Activated T-cell treated with anti-CD3 and anti-CD28 coated beads for 48 hours (primary cell): ENCODE measurements at regions not wholly inside any gene's neighbourhood (a gene's known extent, or its start where the extent isn't known, plus 50 kb on each side); places are given as distances from the start of the nearest gene placed in this dataset.

ENCODE experiments used
- DNase-seq: peaks from one replicate; pipeline ENCODE4 v3.0.0-alpha.2; 2020; ENCODE audit warnings: low read depth

DNA sequence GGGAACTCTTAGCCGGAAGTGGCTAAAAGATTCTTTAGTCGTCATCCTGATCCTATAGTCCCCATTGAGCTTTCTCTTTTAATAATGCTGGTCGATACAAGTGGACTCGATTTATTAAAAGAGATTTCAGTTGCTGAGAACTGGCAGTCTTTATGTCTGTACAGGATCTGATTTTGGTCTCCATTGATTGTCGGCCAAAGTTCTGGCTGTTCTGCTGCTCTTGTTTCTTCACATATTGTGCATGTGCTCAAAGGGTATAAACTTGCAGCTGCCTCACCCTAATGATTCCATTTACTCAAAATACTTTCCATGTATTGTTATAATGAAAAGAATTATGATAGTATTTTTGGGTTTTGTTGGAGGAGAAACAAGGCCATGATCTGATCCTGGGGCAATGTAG, 100.7 kb upstream of the CTTNBP2 start:
- DNase-seq: no peak

DNA sequence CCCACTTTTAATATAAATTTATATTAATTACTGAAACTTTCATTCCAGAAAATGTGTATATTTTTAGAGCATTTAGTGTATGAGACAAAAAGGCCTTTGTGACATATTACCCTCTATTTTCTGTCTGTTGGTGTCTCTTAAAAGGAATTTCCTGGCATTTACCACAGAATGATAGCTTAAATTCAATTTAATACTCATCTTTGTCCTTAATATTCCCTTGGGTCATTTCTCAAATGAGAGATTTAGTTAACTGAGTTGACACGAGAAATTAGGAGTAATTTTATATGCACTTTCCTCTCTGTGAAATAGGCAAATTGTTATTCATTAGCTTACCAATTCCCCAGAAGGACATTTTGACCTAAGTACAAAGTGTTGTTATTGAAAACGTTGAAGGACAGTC, 101.7 kb upstream of the CTTNBP2 start:
- no peak for DNase-seq

DNA sequence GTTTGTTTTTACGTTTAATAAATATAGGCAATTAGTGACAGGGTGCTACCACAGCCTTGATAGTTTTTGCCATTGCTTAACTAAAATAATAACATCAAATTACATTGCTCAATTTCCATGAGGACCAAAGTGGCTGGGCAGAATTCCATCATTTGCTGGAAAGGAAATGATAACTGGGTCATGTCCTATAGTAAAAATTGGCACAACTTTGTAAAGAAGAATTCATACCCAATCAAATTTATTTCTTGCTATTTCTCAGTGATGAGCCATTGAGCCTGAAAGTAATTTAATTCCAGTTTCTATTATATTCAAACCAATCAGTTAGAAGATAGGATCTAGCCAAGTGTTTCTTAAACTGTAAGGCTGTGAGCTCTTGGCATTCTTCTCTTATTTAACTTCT, 102.2 kb upstream of the CTTNBP2 start:
- DNase-seq: no peak

- no peak for DNase-seq
Measured at GRCh38 chr7:117979954-117980497, 106.8 kb upstream of the CTTNBP2 start.

DNA sequence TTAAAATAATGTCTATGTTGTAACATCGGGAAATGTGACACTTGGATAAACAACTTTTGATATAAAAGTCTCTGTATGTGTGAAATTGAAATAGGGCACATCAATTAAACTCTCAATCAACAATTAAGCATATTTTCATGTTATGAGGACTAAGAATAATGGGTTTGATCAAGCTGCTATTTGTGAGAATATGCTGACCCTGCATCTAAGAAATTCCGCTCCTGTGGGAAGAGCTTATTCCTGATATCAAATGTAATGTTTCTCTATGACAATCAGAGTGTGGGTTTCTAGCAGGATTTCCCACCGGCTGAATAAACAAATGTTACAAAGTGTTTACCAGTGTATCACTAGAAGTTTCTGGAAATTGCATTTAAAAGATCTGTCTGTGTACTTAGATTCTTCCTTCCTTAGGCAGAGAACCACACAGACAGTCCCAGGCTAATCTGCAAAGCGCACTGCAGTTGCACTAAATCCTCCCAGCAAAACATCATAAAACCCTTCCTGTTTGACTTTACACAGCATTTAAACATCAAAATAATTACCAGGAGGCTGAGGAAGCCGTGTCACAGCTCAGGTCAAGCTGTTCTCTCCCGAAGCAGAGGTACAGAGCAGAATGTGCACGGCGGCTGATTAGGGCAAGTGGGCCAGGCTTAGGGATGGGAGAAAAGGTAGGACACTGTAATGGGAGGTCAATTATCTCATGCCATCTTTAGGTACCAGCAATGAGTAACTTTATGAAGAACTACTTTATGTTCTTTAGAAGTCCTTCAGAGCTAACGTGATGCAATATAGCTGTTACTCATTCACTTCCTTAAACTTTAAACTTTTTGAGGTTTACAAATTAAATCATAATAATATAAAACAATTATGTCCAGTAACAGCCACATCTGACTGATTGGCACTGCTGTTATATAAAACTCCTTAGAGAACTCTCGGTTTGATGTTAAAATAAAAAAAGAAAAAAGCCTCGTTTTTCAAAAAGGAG, 109.1 kb upstream of the CTTNBP2 start:
- no peak for DNase-seq

- no peak for DNase-seq
Measured at GRCh38 chr7:117986645-117987269, 113.5 kb upstream of the CTTNBP2 start.

DNA sequence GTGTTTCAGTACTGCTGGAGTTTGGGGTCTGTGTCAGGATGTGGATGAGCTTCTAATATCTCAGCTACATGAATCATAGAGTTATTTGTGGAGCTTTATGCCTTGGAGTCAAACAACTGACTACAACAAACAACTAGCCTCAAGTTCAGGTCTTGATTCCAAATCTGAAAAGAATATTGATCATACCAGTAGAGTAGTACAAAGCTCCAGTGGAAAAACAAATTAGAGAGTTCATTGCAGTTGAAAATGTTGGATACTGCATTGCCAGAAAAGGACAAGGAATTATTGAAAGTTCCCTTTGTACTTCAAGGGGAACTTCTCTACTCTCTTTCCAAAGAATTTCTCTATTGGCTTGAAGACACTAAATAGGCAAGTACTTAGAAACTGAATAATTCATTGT, 117.6 kb upstream of the CTTNBP2 start:
- no peak for DNase-seq

GRCh38 chr7:117992635-117993376, 119.6 kb upstream of the CTTNBP2 start:
- DNase-seq: no peak

DNA sequence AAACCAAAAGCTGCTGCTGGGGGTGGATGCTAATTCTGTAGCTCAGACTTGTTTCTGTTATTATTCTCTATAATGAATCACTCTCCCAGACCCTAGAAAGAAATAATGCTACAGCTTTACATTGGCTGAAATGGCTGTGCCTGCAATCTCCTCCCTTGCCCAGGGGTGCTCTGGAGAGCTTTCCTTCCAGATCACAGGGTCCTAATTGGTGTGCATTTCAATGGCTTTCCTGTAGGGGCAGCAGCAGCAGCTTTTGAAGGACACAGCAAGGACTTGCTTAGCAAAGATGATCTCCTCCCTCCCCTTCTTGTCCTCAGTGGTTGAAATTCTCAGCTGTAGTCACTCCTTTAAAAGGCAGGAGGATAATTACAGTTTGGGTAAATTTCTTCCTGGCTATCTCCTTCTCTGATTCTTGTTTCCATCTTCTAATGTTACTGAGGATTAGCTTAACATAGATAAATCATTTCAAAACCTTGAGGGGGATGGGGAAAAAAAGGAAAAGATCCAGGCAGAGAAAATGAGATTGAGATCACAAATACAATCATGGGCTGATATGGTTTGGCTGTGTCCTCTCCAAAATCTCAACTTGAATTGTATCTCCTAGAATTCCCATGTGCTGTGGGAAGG, 120.2 kb upstream of the CTTNBP2 start:
- no peak for DNase-seq

GRCh38 chr7:117995850-117996650, 122.8 kb upstream of the CTTNBP2 start:
- no peak for DNase-seq

DNA sequence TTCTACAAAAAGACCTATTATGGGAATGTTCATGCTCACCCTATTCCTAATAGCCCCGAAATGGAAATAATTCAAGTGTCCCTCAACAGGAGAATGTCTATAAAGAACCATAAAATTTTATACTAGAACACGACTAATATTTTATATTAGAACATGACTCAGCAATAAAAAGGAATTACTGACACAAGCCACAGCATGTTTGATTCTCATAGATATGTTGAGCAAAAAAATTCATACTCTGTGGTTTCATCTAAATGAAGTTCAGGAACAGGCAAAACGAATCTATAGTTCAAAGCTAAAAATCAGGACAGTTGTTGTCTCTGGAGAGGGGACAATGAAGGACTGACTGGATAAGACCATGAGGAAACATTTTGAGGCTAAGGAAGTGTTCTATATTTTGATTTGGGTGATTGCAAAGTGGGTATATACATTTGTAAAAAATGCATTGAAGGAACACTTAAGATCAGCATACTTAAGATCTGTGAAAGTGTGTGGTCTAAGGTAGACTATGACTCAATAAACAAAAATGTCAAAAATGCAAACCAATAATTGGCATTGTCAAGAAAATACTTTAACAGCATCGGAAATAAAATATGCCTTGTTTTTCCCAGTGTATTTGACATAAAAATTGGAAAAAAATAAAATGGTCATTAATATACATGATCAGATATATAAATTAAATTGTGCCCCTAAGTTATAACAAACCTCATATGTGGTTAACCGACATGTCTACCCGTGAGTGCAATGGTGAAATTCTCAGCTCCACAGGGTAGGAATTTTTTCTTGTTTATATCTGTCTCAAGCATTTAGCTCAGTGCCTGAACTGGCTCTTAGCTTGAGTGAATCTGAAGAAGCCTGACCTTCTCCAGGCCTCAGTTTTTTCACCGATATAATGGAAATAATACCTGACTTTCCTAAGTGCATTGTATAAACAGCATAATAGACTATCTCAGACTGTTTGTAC, 124.9 kb upstream of the CTTNBP2 start:
- no peak for DNase-seq

- no peak for DNase-seq
Measured at GRCh38 chr7:118000480-118001202, 127.4 kb upstream of the CTTNBP2 start.

- no peak for DNase-seq
Measured at GRCh38 chr7:118003476-118003875, 130.2 kb upstream of the CTTNBP2 start.

- DNase-seq: no peak
Measured at GRCh38 chr7:118005026-118005425, 131.8 kb upstream of the CTTNBP2 start.

- DNase-seq: no peak
Measured at GRCh38 chr7:118006979-118007378, 133.7 kb upstream of the CTTNBP2 start.

- no peak for DNase-seq
Measured at GRCh38 chr7:118009419-118009818, 136.2 kb upstream of the CTTNBP2 start.

DNA sequence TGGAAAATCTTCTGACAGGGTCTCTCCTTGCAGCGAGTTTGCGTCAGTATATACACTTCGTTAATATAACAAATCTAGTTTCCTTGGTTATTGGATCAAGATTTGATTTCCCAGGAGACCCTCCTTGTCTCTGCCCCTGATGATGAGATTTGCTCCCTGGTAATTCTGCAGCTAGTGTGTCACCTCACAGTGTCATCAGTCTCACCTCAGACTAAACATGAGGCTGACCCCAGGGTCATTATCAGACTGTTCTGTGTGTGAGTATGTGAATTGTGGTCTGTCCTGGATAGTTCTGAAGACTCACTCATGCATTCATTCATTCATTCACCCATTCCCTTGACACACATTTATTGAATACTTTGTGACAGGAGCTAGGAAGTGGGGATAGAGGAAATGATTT, 138.4 kb upstream of the CTTNBP2 start:
- no peak for DNase-seq

GRCh38 chr7:118013252-118014010, 140.2 kb upstream of the CTTNBP2 start:
- no peak for DNase-seq
